Hepatocyte (in vitro differentiated cells): ENCODE measurements at regions not wholly inside any gene's neighbourhood (a gene's known extent, or its start where the extent isn't known, plus 50 kb on each side); places are given as distances from the start of the nearest gene placed in this dataset.

ENCODE experiments used
- EZH2 ChIP-seq: fragments of 200-600 bp; sonication (generic); IDR thresholded peaks from 2 replicates; pipeline ENCODE4 v1.6.1; 2016; ENCODE audit warnings: antibody characterized with exemption, mild to moderate bottlenecking, borderline replicate concordance
- TF ChIP-seq, protein P1 (sequence below): fragments of 200-600 bp; sonication (generic); IDR thresholded peaks from 2 replicates; pipeline ENCODE4 v1.5.1; 2016; ENCODE audit warnings: antibody characterized with exemption, mild to moderate bottlenecking; ENCODE audit not compliant: poor library complexity

DNA sequence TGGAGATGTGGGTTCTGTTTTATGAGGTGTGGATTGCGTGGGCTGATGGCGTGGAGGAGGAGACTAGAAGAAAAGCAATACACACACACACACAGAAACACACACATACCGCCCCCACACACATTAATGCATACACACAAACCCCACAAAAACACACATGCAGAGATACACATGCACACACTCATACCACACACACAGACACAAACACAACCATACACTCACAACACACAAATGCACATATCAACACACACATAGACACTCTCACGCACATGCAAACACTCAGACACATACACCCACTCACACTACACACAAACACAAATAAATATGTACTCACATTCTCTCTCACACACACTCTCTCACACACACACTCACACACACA is 75.7 kb upstream of the UBL3 start:
- TF ChIP-seq, protein P1, sequence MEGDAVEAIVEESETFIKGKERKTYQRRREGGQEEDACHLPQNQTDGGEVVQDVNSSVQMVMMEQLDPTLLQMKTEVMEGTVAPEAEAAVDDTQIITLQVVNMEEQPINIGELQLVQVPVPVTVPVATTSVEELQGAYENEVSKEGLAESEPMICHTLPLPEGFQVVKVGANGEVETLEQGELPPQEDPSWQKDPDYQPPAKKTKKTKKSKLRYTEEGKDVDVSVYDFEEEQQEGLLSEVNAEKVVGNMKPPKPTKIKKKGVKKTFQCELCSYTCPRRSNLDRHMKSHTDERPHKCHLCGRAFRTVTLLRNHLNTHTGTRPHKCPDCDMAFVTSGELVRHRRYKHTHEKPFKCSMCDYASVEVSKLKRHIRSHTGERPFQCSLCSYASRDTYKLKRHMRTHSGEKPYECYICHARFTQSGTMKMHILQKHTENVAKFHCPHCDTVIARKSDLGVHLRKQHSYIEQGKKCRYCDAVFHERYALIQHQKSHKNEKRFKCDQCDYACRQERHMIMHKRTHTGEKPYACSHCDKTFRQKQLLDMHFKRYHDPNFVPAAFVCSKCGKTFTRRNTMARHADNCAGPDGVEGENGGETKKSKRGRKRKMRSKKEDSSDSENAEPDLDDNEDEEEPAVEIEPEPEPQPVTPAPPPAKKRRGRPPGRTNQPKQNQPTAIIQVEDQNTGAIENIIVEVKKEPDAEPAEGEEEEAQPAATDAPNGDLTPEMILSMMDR: no peak
- no peak for TF ChIP-seq EZH2
